B cell (primary cell): ENCODE measurements at regions not wholly inside any gene's neighbourhood (a gene's known extent, or its start where the extent isn't known, plus 50 kb on each side); places are given as distances from the start of the nearest gene placed in this dataset.

Experiments used
- ATAC-seq: fragments of 200-7000 bp; cut with Tn5 transposase; one replicate; pipeline ENCODE4 v1.10.0; 2021; ENCODE audit warnings: low read depth, mild to moderate bottlenecking, moderate number of reproducible peaks, moderate library complexity
- CTCF ChIA-PET: fragments of 350-600 bp; sonication (Branson Sonifier 250); formaldehyde crosslinking; loops from one replicate; lab custom pipeline; 2021; ENCODE audit warnings: antibody characterized with exemption, inconsistent platforms; lab: Charles Lee
- POLR2A ChIA-PET: fragments of 350-600 bp; sonication (Branson Sonifier 250); formaldehyde crosslinking; loops from one replicate; lab custom pipeline; 2021; ENCODE audit warnings: antibody characterized with exemption; lab: Charles Lee
- DNase-seq: peaks from one replicate; pipeline ENCODE4 v3.0.0; 2013
- H2AFZ ChIP-seq: 2 replicates; pipeline ENCODE4 v1.6.1; 2012; ENCODE audit warnings: mild to moderate bottlenecking, low read depth, low read length; ENCODE audit not compliant: insufficient read depth, poor library complexity, severe bottlenecking
- H3K27ac ChIP-seq, 2 donors: 1 replicate in 1 of 2; 2 replicates in 1 of 2; pipeline ENCODE4 v1.5.1; 2012 to 2013; ENCODE audit warnings: low read length in 2 of 2, mild to moderate bottlenecking in 2 of 2, moderate library complexity in 1 of 2
- H3K27me3 ChIP-seq, 4 experiments: fragments of 200-600 bp in 1 of 4; sonication (generic) in 1 of 4; replicated peaks in 1 of 4; 1 replicate in 2 of 4; 2 replicates in 2 of 4; pipeline versions ENCODE4 v1.6.1 to v1.7.0; 2013 to 2016; ENCODE audit warnings: low read length in 3 of 4, mild to moderate bottlenecking in 2 of 4, mixed read lengths in 1 of 4, moderate library complexity in 1 of 4; ENCODE audit not compliant: insufficient read depth in 4 of 4, control insufficient read depth in 3 of 4; ENCODE audit errors: control extremely low read depth in 1 of 4
- H3K36me3 ChIP-seq, 2 experiments: replicated peaks in 1 of 2; 1 replicate in 1 of 2; 2 replicates in 1 of 2; pipeline versions ENCODE4 v1.6.1 to v1.7.1; 2013; ENCODE audit warnings: low read length in 1 of 2; ENCODE audit not compliant: insufficient read depth in 2 of 2, control insufficient read depth in 1 of 2; ENCODE audit errors: control extremely low read depth in 1 of 2, extremely low read depth in 1 of 2
- H3K4me1 ChIP-seq, 2 donors: fragments of 200-600 bp in 1 of 2; sonication (generic) in 1 of 2; 1 replicate in 1 of 2; 2 replicates in 1 of 2; pipeline versions ENCODE4 v1.5.1 to v1.6.1; 2013 to 2017; ENCODE audit warnings: low read length in 2 of 2; ENCODE audit not compliant: control insufficient read depth in 2 of 2, insufficient read depth in 2 of 2
- H3K4me2 ChIP-seq: replicated peaks from 2 replicates; pipeline ENCODE3; 2012; ENCODE audit warnings: mild to moderate bottlenecking, low read depth, low read length; ENCODE audit not compliant: poor library complexity, severe bottlenecking
- H3K4me3 ChIP-seq, 5 experiments: fragments of 200-600 bp in 1 of 5; sonication (generic) in 1 of 5; 1 replicate in 3 of 5; 2 replicates in 2 of 5; pipeline versions ENCODE4 v1.5.1 to v1.7.0; 2011 to 2016; ENCODE audit warnings: low read length in 4 of 5, mild to moderate bottlenecking in 4 of 5, low read depth in 2 of 5, control low read depth in 1 of 5, moderate library complexity in 1 of 5; ENCODE audit not compliant: insufficient read depth in 1 of 5; ENCODE audit errors: control extremely low read depth in 1 of 5, extremely low read depth in 1 of 5
- H3K79me2 ChIP-seq: fragments of 200-600 bp; sonication (generic); one replicate; pipeline ENCODE4 v1.6.0; 2016; ENCODE audit warnings: low read length; ENCODE audit not compliant: control insufficient read depth, insufficient read depth
- H3K9ac ChIP-seq: fragments of 200-600 bp; sonication (generic); 2 replicates; pipeline ENCODE4 v1.6.1; 2017; ENCODE audit warnings: mild to moderate bottlenecking, low read length, moderate library complexity
- H3K9me3 ChIP-seq, 3 donors: one replicate each; pipeline versions ENCODE4 v1.6.1 to v1.7.1; 2013; ENCODE audit warnings: low read length in 2 of 3; ENCODE audit not compliant: control insufficient read depth in 2 of 3, insufficient read depth in 1 of 3; ENCODE audit errors: control extremely low read depth in 1 of 3
- H4K20me1 ChIP-seq: 2 replicates; pipeline ENCODE4 v1.6.0; 2012; ENCODE audit warnings: mild to moderate bottlenecking, low read length; ENCODE audit not compliant: insufficient read depth, control insufficient read depth, poor library complexity, severe bottlenecking
- H3K27ac Mint-ChIP-seq: one replicate; pipeline ENCODE4 v1.8.0; 2021; ENCODE audit warnings: mixed read lengths
- H3K27me3 Mint-ChIP-seq: one replicate; pipeline ENCODE4 v1.8.0; 2021; ENCODE audit warnings: mixed read lengths
- H3K4me1 Mint-ChIP-seq: one replicate; pipeline ENCODE4 v1.8.0; 2021; ENCODE audit warnings: mixed read lengths
- H3K4me3 Mint-ChIP-seq: one replicate; pipeline ENCODE4 v1.8.0; 2021; ENCODE audit warnings: mixed read lengths
- H3K9me3 Mint-ChIP-seq: one replicate; pipeline ENCODE4 v1.8.0; 2022; ENCODE audit warnings: mixed read lengths; ENCODE audit not compliant: insufficient read depth
- EZH2 ChIP-seq: IDR thresholded peaks from 2 replicates; pipeline ENCODE4 v1.6.1; 2012; ENCODE audit warnings: borderline replicate concordance, low read depth, mild to moderate bottlenecking, moderate library complexity, low read length; ENCODE audit not compliant: insufficient read depth, poor library complexity, severe bottlenecking
- WGBS: methylation state at CpG from one replicate; pipeline ENCODE4 v1.1.5; 2013; ENCODE audit warnings: missing lambda C conversion rate; ENCODE audit not compliant: insufficient coverage; 5-methylcytosine and 5-hydroxymethylcytosine counted together
- intact Hi-C: fragments of 100-400 bp; cut with micrococcal nuclease; formaldehyde crosslinking; loops from one replicate; pipeline ENCODE4 v1.10.0; 2022
- TF ChIP-seq, protein P1 (sequence below): fragments of 200-600 bp; IDR thresholded peaks from one replicate; pipeline ENCODE4 v1.8.0; 2022; ENCODE audit warnings: antibody characterized with exemption, mild to moderate bottlenecking

DNA sequence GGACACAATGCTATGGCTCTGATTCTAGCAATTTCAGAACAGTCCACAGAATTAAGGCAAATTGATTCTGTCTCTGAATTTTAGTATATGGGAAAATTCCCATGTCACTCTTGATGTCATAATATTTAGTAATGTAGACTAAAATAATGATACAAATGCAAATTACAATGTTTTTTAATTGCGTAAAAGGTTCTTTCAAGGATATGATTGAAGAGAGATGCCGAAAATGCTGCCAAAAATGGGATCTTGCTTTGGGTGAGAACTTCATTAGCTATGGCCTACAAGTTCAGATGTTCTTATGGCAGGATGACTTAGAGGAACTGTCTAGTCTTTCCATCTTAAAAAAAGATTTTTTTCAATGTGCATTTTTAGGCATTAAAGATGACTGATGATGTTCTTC is 170.6 kb downstream of the TMA16 start:
- H3K9ac ChIP-seq: peak overlapping the region; percentile 6
- ChIA-PET CTCF (interaction anchor here (2.8 to 26.5 kb wide), 5 partner anchors 10 to 106 kb away, joined by 18 to 1334 read pairs (median 82); no protein-coding TSS in a partner anchor), POLR2A (interaction anchor here (0.7 kb wide), 1 partner anchor 54 kb away, joined by 3 read pairs; no protein-coding TSS in a partner anchor)
- Mint-ChIP-seq H3K4me1 (peaks cover 76% of the 10 kb centered on the region), H3K9me3 (no peaks in the 10 kb centered on the region), H3K27ac (peak overlapping the region; percentile 82), H3K27me3 (no peaks in the 10 kb centered on the region), H3K4me3 (peak overlapping the region; percentile 46)
- H3K4me3 ChIP-seq: peak overlapping the region in 1 of 5 experiments; percentile 16
- peak overlapping the region; percentile 78 to 81 for H3K27ac ChIP-seq
- peaks cover 42% of the 10 kb centered on the region for H3K79me2 ChIP-seq
- TF ChIP-seq EZH2: no peak
- TF ChIP-seq, protein P1, sequence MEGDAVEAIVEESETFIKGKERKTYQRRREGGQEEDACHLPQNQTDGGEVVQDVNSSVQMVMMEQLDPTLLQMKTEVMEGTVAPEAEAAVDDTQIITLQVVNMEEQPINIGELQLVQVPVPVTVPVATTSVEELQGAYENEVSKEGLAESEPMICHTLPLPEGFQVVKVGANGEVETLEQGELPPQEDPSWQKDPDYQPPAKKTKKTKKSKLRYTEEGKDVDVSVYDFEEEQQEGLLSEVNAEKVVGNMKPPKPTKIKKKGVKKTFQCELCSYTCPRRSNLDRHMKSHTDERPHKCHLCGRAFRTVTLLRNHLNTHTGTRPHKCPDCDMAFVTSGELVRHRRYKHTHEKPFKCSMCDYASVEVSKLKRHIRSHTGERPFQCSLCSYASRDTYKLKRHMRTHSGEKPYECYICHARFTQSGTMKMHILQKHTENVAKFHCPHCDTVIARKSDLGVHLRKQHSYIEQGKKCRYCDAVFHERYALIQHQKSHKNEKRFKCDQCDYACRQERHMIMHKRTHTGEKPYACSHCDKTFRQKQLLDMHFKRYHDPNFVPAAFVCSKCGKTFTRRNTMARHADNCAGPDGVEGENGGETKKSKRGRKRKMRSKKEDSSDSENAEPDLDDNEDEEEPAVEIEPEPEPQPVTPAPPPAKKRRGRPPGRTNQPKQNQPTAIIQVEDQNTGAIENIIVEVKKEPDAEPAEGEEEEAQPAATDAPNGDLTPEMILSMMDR: no peak
- ATAC-seq: no peak
- peaks cover 81% of the 10 kb centered on the region in 2 donors for H3K4me1 ChIP-seq
- no peak for DNase-seq
- intact Hi-C loops: loop anchor here (1.0 to 2.0 kb wide), 3 partner anchors 9 to 170 kb away; partner anchors contain the start of gene TMA16
- H2AFZ ChIP-seq: no peak overlapping the region
- peak overlapping the region; percentile 69 for H3K4me2 ChIP-seq
- H3K9me3 ChIP-seq: peaks cover 0 to under 1% (median 0%) of the 10 kb centered on the region in 3 donors
- no peaks in the 10 kb centered on the region for H4K20me1 ChIP-seq
- 100% methylated on average over 1 of the region's 2 CpGs for WGBS
- H3K36me3 ChIP-seq: no peaks in the 10 kb centered on the region
- no peaks in the 10 kb centered on the region for H3K27me3 ChIP-seq
